Liver (tissue), 3 donors: ENCODE measurements at regions not wholly inside any gene's neighbourhood (a gene's known extent, or its start where the extent isn't known, plus 50 kb on each side); places are given as distances from the start of the nearest gene placed in this dataset.

Source experiments
- FOXA2 ChIP-seq: IDR thresholded peaks from 2 replicates; pipeline ENCODE4 v1.6.1; 2016; ENCODE audit warnings: antibody characterized with exemption
- JUND ChIP-seq, 2 donors: IDR thresholded peaks; 2 replicates each; pipeline ENCODE4 v1.6.1; 2016; ENCODE audit warnings: antibody characterized with exemption in 2 of 2
- NR2F2 ChIP-seq: IDR thresholded peaks from 2 replicates; pipeline ENCODE4 v1.6.1; 2016; ENCODE audit warnings: antibody characterized with exemption
- SP1 ChIP-seq: IDR thresholded peaks from 2 replicates; pipeline ENCODE4 v1.6.1; 2018; ENCODE audit warnings: antibody characterized with exemption, mild to moderate bottlenecking
- TAF1 ChIP-seq: conservative IDR thresholded peaks from 2 replicates; pipeline ENCODE4 v1.6.1; 2016; ENCODE audit warnings: antibody characterized with exemption, mild to moderate bottlenecking
- YY1 ChIP-seq: IDR thresholded peaks from 2 replicates; pipeline ENCODE4 v1.6.1; 2016; ENCODE audit warnings: antibody characterized with exemption, mild to moderate bottlenecking
- TF ChIP-seq, protein P1 (sequence below): fragments of 150-350 bp; IDR thresholded peaks from 2 replicates; pipeline ENCODE4 v1.5.1; 2017; ENCODE audit warnings: improper control_type of control experiment, low read depth, low read length; ENCODE audit not compliant: missing input control
- TF ChIP-seq, protein P2 (sequence below): IDR thresholded peaks from 2 replicates; pipeline ENCODE4 v1.6.1; 2016; ENCODE audit warnings: antibody characterized with exemption, mild to moderate bottlenecking
- TF ChIP-seq, protein P3 (sequence below): IDR thresholded peaks from 2 replicates; pipeline ENCODE4 v1.6.1; 2016; ENCODE audit warnings: antibody characterized with exemption
- TF ChIP-seq, protein P4 (sequence below): IDR thresholded peaks from 2 replicates; pipeline ENCODE4 v1.6.1; 2016; ENCODE audit warnings: antibody characterized with exemption
- donor health status: healthy.
- donor health status: healthy.

DNA sequence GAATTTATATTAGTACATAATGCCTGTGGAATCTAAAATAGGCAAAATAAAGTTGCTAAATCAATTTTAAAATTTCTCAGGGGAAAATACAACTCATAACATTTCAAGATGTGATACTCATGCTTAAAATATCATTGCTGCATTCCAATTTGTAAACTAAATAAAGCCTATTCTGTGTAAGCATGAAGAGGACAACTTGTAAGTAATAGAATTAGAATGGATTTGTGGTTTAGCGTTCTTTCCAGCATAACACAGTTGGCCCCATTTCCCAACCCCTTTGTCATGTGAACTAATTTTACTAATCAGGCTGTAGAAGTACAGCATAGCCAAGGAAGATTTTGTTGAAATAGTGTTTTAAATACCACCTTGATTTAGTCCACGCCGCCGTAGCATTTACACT is 437.2 kb downstream of the SI start:
- TF ChIP-seq, protein P1, sequence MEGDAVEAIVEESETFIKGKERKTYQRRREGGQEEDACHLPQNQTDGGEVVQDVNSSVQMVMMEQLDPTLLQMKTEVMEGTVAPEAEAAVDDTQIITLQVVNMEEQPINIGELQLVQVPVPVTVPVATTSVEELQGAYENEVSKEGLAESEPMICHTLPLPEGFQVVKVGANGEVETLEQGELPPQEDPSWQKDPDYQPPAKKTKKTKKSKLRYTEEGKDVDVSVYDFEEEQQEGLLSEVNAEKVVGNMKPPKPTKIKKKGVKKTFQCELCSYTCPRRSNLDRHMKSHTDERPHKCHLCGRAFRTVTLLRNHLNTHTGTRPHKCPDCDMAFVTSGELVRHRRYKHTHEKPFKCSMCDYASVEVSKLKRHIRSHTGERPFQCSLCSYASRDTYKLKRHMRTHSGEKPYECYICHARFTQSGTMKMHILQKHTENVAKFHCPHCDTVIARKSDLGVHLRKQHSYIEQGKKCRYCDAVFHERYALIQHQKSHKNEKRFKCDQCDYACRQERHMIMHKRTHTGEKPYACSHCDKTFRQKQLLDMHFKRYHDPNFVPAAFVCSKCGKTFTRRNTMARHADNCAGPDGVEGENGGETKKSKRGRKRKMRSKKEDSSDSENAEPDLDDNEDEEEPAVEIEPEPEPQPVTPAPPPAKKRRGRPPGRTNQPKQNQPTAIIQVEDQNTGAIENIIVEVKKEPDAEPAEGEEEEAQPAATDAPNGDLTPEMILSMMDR = no peak
- TF ChIP-seq TAF1 (no peak), JUND (IDR thresholded peaks at IDR 0.05) (no peak), SP1 (no peak), NR2F2 (no peak), FOXA2 (no peak), YY1 (no peak)
- TF ChIP-seq, protein P2, sequence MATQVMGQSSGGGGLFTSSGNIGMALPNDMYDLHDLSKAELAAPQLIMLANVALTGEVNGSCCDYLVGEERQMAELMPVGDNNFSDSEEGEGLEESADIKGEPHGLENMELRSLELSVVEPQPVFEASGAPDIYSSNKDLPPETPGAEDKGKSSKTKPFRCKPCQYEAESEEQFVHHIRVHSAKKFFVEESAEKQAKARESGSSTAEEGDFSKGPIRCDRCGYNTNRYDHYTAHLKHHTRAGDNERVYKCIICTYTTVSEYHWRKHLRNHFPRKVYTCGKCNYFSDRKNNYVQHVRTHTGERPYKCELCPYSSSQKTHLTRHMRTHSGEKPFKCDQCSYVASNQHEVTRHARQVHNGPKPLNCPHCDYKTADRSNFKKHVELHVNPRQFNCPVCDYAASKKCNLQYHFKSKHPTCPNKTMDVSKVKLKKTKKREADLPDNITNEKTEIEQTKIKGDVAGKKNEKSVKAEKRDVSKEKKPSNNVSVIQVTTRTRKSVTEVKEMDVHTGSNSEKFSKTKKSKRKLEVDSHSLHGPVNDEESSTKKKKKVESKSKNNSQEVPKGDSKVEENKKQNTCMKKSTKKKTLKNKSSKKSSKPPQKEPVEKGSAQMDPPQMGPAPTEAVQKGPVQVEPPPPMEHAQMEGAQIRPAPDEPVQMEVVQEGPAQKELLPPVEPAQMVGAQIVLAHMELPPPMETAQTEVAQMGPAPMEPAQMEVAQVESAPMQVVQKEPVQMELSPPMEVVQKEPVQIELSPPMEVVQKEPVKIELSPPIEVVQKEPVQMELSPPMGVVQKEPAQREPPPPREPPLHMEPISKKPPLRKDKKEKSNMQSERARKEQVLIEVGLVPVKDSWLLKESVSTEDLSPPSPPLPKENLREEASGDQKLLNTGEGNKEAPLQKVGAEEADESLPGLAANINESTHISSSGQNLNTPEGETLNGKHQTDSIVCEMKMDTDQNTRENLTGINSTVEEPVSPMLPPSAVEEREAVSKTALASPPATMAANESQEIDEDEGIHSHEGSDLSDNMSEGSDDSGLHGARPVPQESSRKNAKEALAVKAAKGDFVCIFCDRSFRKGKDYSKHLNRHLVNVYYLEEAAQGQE = no peak
- TF ChIP-seq, protein P3, sequence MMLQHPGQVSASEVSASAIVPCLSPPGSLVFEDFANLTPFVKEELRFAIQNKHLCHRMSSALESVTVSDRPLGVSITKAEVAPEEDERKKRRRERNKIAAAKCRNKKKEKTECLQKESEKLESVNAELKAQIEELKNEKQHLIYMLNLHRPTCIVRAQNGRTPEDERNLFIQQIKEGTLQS = no peak
- TF ChIP-seq, protein P4, sequence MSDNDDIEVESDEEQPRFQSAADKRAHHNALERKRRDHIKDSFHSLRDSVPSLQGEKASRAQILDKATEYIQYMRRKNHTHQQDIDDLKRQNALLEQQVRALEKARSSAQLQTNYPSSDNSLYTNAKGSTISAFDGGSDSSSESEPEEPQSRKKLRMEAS = no peak
